ENCODE measurements at regions not wholly inside any gene's neighbourhood (a gene's known extent, or its start where the extent isn't known, plus 50 kb on each side); places are given as distances from the start of the nearest gene placed in this dataset.

GRCh38 chr20:7399114-7399513 is 541.1 kb downstream of the HAO1 start:
- no peak overlapping the region for H3K9ac ChIP-seq (ENCODE audit: low read depth, low read length)
- H3K27ac ChIP-seq (ENCODE audit: insufficient read depth, low read length) = no peak overlapping the region
- H3K4ac ChIP-seq (ENCODE audit: low read depth, low read length) = no peak overlapping the region
- dilution Hi-C loops (cut with HindIII; ENCODE audit: low sequenced_read_pairs, unreplicated experiment) = no loop called here
- H2BK20ac ChIP-seq (ENCODE audit: low read depth, low read length) = no peak overlapping the region
- in situ Hi-C loops (cut with MboI; ENCODE audit: low sequenced_read_pairs) = no loop called here
- no peak overlapping the region for H3K14ac ChIP-seq (replicated peaks; ENCODE audit: low read depth, low read length)
- ATAC-seq (ENCODE audit: low read depth) (no peak), DNase-seq (no peak)
- no peak overlapping the region for H3K56ac ChIP-seq (ENCODE audit: extremely low read depth, insufficient read depth, low read length)
- H3K27me3 ChIP-seq (ENCODE audit: control insufficient read depth, insufficient read depth, low read length) = no peaks in the 10 kb centered on the region
- no peak overlapping the region for H2BK120ac ChIP-seq (ENCODE audit: low read depth, low read length)
- no peak overlapping the region for H2BK5ac ChIP-seq (ENCODE audit: low read depth, low read length, poor library complexity, severe bottlenecking)
- H4K20me1 ChIP-seq (ENCODE audit: insufficient read depth, low read length) = no peaks in the 10 kb centered on the region
- H3K9me3 ChIP-seq (ENCODE audit: control insufficient read depth, insufficient read depth, low read length) = no peaks in the 10 kb centered on the region
- H4K5ac ChIP-seq (ENCODE audit: low read depth, low read length) = no peak overlapping the region
- ChIA-PET CTCF (no interaction called here), POLR2A (ENCODE audit: unreplicated experiment) (no interaction called here)
- H2AFZ ChIP-seq (replicated peaks; ENCODE audit: low read length, poor library complexity) = no peak overlapping the region
- no peak overlapping the region for H4K91ac ChIP-seq (ENCODE audit: insufficient read depth, low read depth, low read length)
- intact Hi-C loops (cut with micrococcal nuclease) = no loop called here
- no peaks in the 10 kb centered on the region for H3K9me1 ChIP-seq (ENCODE audit: insufficient read depth, low read length)
- no peak overlapping the region for H2AK5ac ChIP-seq (ENCODE audit: low read depth, low read length)
- no peak overlapping the region for H3K23ac ChIP-seq (ENCODE audit: low read depth, low read length)
- no peak overlapping the region for H2BK15ac ChIP-seq (ENCODE audit: low read depth, low read length)
- WGBS, 2 experiments (ENCODE audit: extremely low coverage in 2 of 2, insufficient read length in 1 of 2) = no CpG with 5 or more reads among the region's 6 CpGs
- no peaks in the 10 kb centered on the region for H3K36me3 ChIP-seq (ENCODE audit: control insufficient read depth, insufficient read depth, low read length)
- H3K79me1 ChIP-seq (ENCODE audit: low read depth in 1 of 2, low read length in 2 of 2) = no peaks in the 10 kb centered on the region
- TF ChIP-seq BHLHE40 (IDR thresholded peaks at IDR 0.05; ENCODE audit: low read depth, low read length) (no peak), FOS (IDR thresholded peaks at IDR 0.05; ENCODE audit: low read depth, low read length) (no peak), NFE2L2 (IDR thresholded peaks at IDR 0.05; ENCODE audit: low read depth, low read length) (no peak), RAD21 (IDR thresholded peaks at IDR 0.05; ENCODE audit: low read length) (no peak), CEBPB (IDR thresholded peaks at IDR 0.05; ENCODE audit: low read depth, low read length) (no peak), ELK1 (IDR thresholded peaks at IDR 0.05; ENCODE audit: borderline replicate concordance, low read depth, low read length) (no peak), POLR2A (IDR thresholded peaks at IDR 0.05; ENCODE audit: low read depth, low read length) (no peak), USF2 (IDR thresholded peaks at IDR 0.05; ENCODE audit: low read depth, low read length) (no peak), MAZ (IDR thresholded peaks at IDR 0.05; ENCODE audit: borderline replicate concordance, low read depth, low read length) (no peak), RCOR1 (IDR thresholded peaks at IDR 0.05; ENCODE audit: insufficient replicate concordance, low read length) (no peak), CTCF (conservative IDR thresholded peaks at IDR 0.05; ENCODE audit: low read depth, low read length) (no peak), MAFK (IDR thresholded peaks at IDR 0.05; ENCODE audit: low read depth, low read length) (no peak), RFX5 (IDR thresholded peaks at IDR 0.05; ENCODE audit: low read depth, low read length) (no peak), CHD1 (IDR thresholded peaks at IDR 0.05; ENCODE audit: low read depth, low read length) (no peak), MXI1 (IDR thresholded peaks at IDR 0.05; ENCODE audit: borderline replicate concordance, low read depth, low read length) (no peak), SMC3 (IDR thresholded peaks at IDR 0.05; ENCODE audit: low read depth, low read length) (no peak)
- no peak overlapping the region for H3K4me2 ChIP-seq (ENCODE audit: low read depth, low read length)
- H4K8ac ChIP-seq (ENCODE audit: low read depth in 2 of 2, low read length in 2 of 2) = no peak overlapping the region
- no TSS peak for BruUV-seq (replicated peaks)
- H3K4me3 ChIP-seq (ENCODE audit: insufficient read depth, low read depth, low read length) = no peak overlapping the region
- H3K4me1 ChIP-seq (ENCODE audit: control insufficient read depth, insufficient read depth, low read length) = no peaks in the 10 kb centered on the region
- no peak overlapping the region for H3K18ac ChIP-seq (ENCODE audit: low read depth, low read length)
- H2AK9ac ChIP-seq (replicated peaks; ENCODE audit: low read depth, low read length, poor library complexity) = no peak overlapping the region
